ENCODE measurements at regions not wholly inside any gene's neighbourhood (a gene's known extent, or its start where the extent isn't known, plus 50 kb on each side); places are given as distances from the start of the nearest gene placed in this dataset.

DNA sequence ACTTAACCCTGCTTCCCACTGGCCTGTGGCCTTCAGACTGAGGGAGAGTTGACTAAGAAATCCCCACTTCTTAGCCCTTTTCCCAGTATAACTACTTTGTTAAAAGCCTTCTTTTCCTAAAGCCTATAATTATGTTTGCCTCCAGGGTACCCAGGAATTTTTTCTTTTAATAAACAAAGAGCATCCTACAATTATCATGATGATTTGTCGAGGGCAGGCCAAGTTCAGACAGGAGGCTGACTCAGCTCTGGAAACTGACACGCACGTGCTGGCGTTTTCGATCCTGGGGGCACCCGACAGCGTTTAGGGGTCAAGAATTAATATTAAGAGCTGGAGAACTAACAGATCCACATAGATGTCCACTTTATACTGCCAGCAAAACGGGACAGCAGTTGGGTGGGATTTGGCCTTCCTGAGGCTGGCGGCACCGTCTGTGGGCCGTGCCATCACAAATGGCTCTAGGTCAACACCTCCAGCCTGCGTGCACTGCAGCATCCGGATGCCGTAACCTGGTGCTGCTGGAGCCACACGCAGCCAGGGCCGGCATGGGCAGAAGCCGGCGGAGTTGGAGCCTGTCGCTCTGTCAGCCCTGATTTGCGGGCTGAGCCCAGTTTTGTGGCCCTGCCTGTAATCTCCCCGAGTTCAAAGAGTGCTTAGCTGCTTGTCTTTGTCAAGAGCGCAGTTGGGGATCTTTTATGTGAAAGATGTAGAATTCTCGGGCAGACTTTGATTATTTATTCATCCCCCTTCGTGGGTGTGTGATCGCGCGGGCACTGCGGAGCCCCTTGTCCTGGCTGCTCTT is 191.0 kb downstream of the GLI2 start:
- DNase-seq = no peak
- no peaks in the 10 kb centered on the region for H3K9me2 ChIP-seq (replicated peaks; ENCODE audit: low read length)
- no peak for ATAC-seq
- no peak overlapping the region for H3K27ac ChIP-seq (ENCODE audit: low read length)
- H3K4me1 ChIP-seq (ENCODE audit: insufficient read depth, low read length) = peaks cover 8% of the 10 kb centered on the region; the same call in 1 of the 2 replicates
- no TSS peak for BruUV-seq (replicated peaks)
- CTCF ChIA-PET = no interaction called here
- H3K4me2 ChIP-seq (ENCODE audit: low read length) = no peak overlapping the region
- no peaks in the 10 kb centered on the region for H4K20me1 ChIP-seq (ENCODE audit: low read length)
- no peaks in the 10 kb centered on the region for H3K9me3 ChIP-seq (ENCODE audit: low read length)
- H3K9ac ChIP-seq (ENCODE audit: low read length) = no peak overlapping the region
- H3K4me3 ChIP-seq (ENCODE audit: low read length) = no peak overlapping the region
- H2AFZ ChIP-seq (ENCODE audit: low read length) = no peak overlapping the region
- no peaks in the 10 kb centered on the region for H3K79me2 ChIP-seq (ENCODE audit: low read length)
- no peaks in the 10 kb centered on the region for H3K27me3 ChIP-seq (ENCODE audit: low read length)
- no peaks in the 10 kb centered on the region for H3K36me3 ChIP-seq (ENCODE audit: low read depth, low read length)
- no peaks in the 10 kb centered on the region for H3F3A ChIP-seq (ENCODE audit: low read length, unreplicated experiment)
- TF ChIP-seq EZH2phosphoT487 (IDR thresholded peaks at IDR 0.05; ENCODE audit: borderline replicate concordance, low read length) = no peak
- TF ChIP-seq, protein P1, sequence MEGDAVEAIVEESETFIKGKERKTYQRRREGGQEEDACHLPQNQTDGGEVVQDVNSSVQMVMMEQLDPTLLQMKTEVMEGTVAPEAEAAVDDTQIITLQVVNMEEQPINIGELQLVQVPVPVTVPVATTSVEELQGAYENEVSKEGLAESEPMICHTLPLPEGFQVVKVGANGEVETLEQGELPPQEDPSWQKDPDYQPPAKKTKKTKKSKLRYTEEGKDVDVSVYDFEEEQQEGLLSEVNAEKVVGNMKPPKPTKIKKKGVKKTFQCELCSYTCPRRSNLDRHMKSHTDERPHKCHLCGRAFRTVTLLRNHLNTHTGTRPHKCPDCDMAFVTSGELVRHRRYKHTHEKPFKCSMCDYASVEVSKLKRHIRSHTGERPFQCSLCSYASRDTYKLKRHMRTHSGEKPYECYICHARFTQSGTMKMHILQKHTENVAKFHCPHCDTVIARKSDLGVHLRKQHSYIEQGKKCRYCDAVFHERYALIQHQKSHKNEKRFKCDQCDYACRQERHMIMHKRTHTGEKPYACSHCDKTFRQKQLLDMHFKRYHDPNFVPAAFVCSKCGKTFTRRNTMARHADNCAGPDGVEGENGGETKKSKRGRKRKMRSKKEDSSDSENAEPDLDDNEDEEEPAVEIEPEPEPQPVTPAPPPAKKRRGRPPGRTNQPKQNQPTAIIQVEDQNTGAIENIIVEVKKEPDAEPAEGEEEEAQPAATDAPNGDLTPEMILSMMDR (conservative IDR thresholded peaks at IDR 0.05; ENCODE audit: low read depth, low read length) = no peak
- TF ChIP-seq EZH2 (IDR thresholded peaks at IDR 0.05; ENCODE audit: low read length, unreplicated experiment) = no peak
- POLR2A ChIA-PET (ENCODE audit: unreplicated experiment) = no interaction called here
- intact Hi-C loops (cut with micrococcal nuclease) = no loop called here

DNA sequence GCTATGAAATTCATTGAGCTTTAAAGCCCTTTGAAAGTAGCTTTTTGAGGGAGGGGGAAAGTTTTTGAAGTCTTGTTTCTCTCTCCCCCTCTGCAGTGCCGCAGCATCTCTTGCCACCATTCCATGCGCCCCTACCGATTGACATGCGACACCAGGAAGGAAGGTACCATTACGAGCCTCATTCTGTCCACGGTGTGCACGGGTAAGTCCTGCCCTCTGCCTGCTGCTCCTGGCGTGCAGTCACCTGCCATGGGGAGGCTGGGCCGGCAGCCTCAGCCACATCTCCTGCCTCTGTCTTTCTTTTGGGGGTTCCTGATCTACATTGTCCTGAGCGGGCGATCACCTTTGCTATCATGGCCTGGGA is 191.6 kb downstream of the GLI2 start:
- H3K9me2 ChIP-seq (replicated peaks; ENCODE audit: low read length) = no peaks in the 10 kb centered on the region
- intact Hi-C loops (cut with micrococcal nuclease) = no loop called here
- no peak overlapping the region for H3K9ac ChIP-seq (ENCODE audit: low read length)
- ATAC-seq (no peak), DNase-seq (no peak)
- no peak overlapping the region for H2AFZ ChIP-seq (ENCODE audit: low read length)
- no peaks in the 10 kb centered on the region for H3K36me3 ChIP-seq (ENCODE audit: low read depth, low read length)
- H3K4me1 ChIP-seq (ENCODE audit: insufficient read depth, low read length) = peaks cover 8% of the 10 kb centered on the region; the same call in 1 of the 2 replicates
- H4K20me1 ChIP-seq (ENCODE audit: low read length) = no peaks in the 10 kb centered on the region
- no peak overlapping the region for H3K4me3 ChIP-seq (ENCODE audit: low read length)
- POLR2A ChIA-PET (ENCODE audit: unreplicated experiment) = no interaction called here
- no peaks in the 10 kb centered on the region for H3K9me3 ChIP-seq (ENCODE audit: low read length)
- H3F3A ChIP-seq (ENCODE audit: low read length, unreplicated experiment) = no peaks in the 10 kb centered on the region
- TF ChIP-seq EZH2 (IDR thresholded peaks at IDR 0.05; ENCODE audit: low read length, unreplicated experiment) (no peak), EZH2phosphoT487 (IDR thresholded peaks at IDR 0.05; ENCODE audit: borderline replicate concordance, low read length) (no peak)
- TF ChIP-seq, protein P1 (conservative IDR thresholded peaks at IDR 0.05; ENCODE audit: low read depth, low read length) = no peak
- H3K79me2 ChIP-seq (ENCODE audit: low read length) = no peaks in the 10 kb centered on the region
- BruUV-seq (replicated peaks) = no TSS peak
- no peaks in the 10 kb centered on the region for H3K27me3 ChIP-seq (ENCODE audit: low read length)
- H3K27ac ChIP-seq (ENCODE audit: low read length) = no peak overlapping the region
- no peak overlapping the region for H3K4me2 ChIP-seq (ENCODE audit: low read length)
- CTCF ChIA-PET = no interaction called here

DNA sequence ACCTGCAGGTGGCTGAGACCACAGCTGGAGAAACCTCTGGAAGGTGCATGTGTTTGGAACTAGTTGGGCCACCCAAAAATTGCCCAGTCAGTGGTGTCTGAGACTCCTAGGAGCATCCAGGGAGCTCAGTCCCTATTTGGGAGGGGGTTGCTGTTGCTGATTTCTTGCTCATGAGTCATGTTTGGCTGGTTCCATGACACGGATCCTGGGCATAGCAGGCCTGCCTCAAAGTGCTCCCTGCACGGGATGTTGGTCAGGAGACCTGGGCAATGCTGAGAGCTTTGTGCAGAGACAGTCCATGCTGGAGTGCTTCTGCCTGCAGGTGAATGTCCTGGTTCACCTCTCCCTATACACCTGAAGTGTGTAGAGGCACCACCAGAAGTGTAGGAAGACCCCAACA is 194.2 kb downstream of the GLI2 start:
- H3K4me1 ChIP-seq (ENCODE audit: insufficient read depth, low read length) = peaks cover 29% of the 10 kb centered on the region
- no peaks in the 10 kb centered on the region for H3K27me3 ChIP-seq (ENCODE audit: low read length)
- no peaks in the 10 kb centered on the region for H3K9me3 ChIP-seq (ENCODE audit: low read length)
- BruUV-seq (replicated peaks) = no TSS peak
- CTCF ChIA-PET = no interaction called here
- no peak overlapping the region for H2AFZ ChIP-seq (ENCODE audit: low read length)
- H3K27ac ChIP-seq (ENCODE audit: low read length) = no peak overlapping the region
- H3K9ac ChIP-seq (ENCODE audit: low read length) = no peak overlapping the region
- H3K4me2 ChIP-seq (ENCODE audit: low read length) = no peak overlapping the region
- ATAC-seq (no peak), DNase-seq (no peak)
- intact Hi-C loops (cut with micrococcal nuclease) = no loop called here
- H4K20me1 ChIP-seq (ENCODE audit: low read length) = no peaks in the 10 kb centered on the region
- no peak overlapping the region for H3K4me3 ChIP-seq (ENCODE audit: low read length)
- no peaks in the 10 kb centered on the region for H3F3A ChIP-seq (ENCODE audit: low read length, unreplicated experiment)
- POLR2A ChIA-PET (ENCODE audit: unreplicated experiment) = no interaction called here
- no peaks in the 10 kb centered on the region for H3K36me3 ChIP-seq (ENCODE audit: low read depth, low read length)
- H3K9me2 ChIP-seq (replicated peaks; ENCODE audit: low read length) = no peaks in the 10 kb centered on the region
- H3K79me2 ChIP-seq (ENCODE audit: low read length) = no peaks in the 10 kb centered on the region
- TF ChIP-seq EZH2phosphoT487 (IDR thresholded peaks at IDR 0.05; ENCODE audit: borderline replicate concordance, low read length) (no peak), EZH2 (IDR thresholded peaks at IDR 0.05; ENCODE audit: low read length, unreplicated experiment) (no peak)
- TF ChIP-seq, protein P1 (conservative IDR thresholded peaks at IDR 0.05; ENCODE audit: low read depth, low read length) = no peak

All from PC-3 (cell line).